T-helper 17 cell (primary cell): ENCODE measurements at regions not wholly inside any gene's neighbourhood (a gene's known extent, or its start where the extent isn't known, plus 50 kb on each side); places are given as distances from the start of the nearest gene placed in this dataset.

ENCODE experiments used
- ATAC-seq: fragments of 150-1000 bp; cut with Tn5 transposase; 2 replicates; pipeline ENCODE4 v1.10.0; 2021; ENCODE audit warnings: mild to moderate bottlenecking, moderate library complexity
- DNase-seq, 3 donors: peaks; one replicate each; pipeline versions ENCODE4 v3.0.0 to v3.0.0-alpha.2; 2020 to 2021
- H3K9me3 ChIP-seq: one replicate; pipeline ENCODE4 v1.7.0; 2013; ENCODE audit warnings: low read length, mild to moderate bottlenecking; ENCODE audit not compliant: control insufficient read depth, poor library complexity, severe bottlenecking
- H3K27ac Mint-ChIP-seq: one replicate; pipeline ENCODE4 v1.8.0; 2022; ENCODE audit warnings: mild to moderate bottlenecking, moderate library complexity, mixed read lengths
- H3K27me3 Mint-ChIP-seq: one replicate; pipeline ENCODE4 v1.8.0; 2022; ENCODE audit warnings: mixed read lengths
- H3K36me3 Mint-ChIP-seq: one replicate; pipeline ENCODE4 v1.8.0; 2022; ENCODE audit warnings: low read depth, mixed read lengths
- H3K4me1 Mint-ChIP-seq: one replicate; pipeline ENCODE4 v1.8.0; 2022; ENCODE audit warnings: mild to moderate bottlenecking, mixed read lengths
- H3K4me3 Mint-ChIP-seq: one replicate; pipeline ENCODE4 v1.8.0; 2022; ENCODE audit warnings: mild to moderate bottlenecking, moderate library complexity, mixed read lengths

DNA sequence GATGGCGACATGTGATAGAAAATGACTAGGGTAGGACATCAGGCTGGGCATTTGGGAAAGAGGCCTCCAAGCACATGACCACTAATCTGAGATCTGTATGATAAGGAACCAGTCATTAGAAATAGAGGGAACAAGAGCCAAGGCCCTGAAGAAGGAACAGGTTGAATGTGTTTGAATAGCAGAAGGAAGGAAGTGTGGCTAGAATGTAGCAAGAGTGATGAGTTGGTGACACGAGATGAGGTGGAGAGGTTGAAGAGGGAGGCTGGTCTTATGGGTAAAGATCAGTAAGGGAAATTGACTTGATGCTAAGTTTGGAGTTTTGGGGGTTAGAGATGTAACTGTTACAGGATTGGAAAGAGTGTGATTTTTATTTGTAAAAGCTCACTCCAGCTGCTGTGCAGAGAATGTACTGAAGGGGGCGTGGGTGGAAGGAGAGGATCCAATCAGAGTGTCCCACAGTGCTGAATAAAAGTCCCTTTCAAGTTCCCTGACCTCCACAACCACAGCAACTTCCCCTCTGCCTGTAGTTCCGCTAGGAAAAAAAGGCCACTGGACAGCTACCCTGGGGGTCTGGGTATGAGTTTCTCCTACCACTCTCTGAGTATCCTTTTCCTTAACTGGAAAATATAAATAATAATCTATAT lies 295.0 kb downstream of the OMA1 start:
- DNase-seq: no peak
- Mint-ChIP-seq H3K4me3 (no peak overlapping the region), H3K36me3 (no peaks in the 10 kb centered on the region), H3K4me1 (peaks cover 2% of the 10 kb centered on the region), H3K27me3 (peaks cover 42% of the 10 kb centered on the region), H3K27ac (no peak overlapping the region)
- no peaks in the 10 kb centered on the region for H3K9me3 ChIP-seq
- ATAC-seq: no peak

DNA sequence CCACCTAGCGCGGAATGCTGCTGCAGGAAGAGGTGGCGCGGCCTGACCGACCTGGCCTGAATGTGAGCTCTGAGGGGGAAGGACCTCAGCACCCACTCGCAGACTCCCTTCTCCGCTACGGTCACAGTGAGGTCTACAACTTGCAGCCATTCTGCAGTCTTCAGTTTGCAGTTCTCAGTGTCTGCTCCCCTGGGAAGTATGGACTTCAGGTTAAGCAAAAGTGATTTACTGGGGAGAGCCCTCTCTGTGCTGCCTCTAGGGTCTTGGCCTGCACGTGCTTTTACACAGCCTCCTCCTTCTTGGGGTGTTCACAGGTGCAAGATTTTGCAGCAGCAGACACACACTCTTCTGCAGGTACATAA lies 296.0 kb downstream of the OMA1 start:
- H3K4me1 Mint-ChIP-seq: peaks cover 2% of the 10 kb centered on the region
- H3K9me3 ChIP-seq: no peaks in the 10 kb centered on the region
- H3K27ac Mint-ChIP-seq: no peak overlapping the region
- DNase-seq (no peak), ATAC-seq (no peak)
- no peaks in the 10 kb centered on the region for H3K36me3 Mint-ChIP-seq
- no peak overlapping the region for H3K4me3 Mint-ChIP-seq
- H3K27me3 Mint-ChIP-seq: peaks cover 46% of the 10 kb centered on the region

DNA sequence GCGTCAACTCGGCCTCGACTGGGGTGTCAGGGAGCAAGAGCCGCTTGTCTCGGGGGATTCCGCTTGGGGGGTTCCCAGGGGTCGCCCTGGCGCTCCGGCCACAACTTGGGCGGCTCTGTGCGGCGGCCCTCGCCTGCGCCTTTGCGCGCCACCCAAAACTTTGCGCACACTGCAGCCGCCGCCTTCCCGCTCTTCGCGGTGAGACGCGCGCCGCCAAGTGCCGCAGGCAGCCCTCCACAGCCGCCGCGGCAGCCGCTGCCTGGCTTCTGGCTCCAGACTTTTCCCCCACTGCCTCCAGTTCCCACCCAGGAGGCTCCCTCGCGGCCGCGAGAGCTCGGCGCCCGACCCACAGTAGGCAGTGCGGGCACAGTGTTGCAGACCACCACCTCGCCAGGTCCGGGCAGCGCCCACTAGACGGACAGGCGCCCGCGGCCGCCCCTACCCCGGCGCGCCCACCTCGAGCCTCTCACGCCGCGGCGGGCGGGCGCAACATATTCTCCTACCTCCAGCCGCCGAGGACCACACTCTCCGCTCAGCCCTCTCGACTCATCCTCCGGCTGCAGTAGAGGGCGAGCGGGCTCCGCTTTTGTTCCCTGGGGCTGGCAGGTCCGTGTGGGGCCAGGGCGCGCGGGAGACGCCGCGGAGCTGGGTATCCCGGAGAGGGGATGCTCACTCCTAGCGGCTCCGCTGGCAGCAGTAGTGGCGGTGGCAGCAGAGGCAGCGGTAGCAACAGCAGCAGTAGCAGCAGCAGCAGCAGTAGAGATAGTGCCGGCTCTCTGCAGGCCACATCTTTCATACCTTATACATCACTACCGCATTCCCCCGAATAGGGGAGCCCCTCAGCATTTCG lies 296.6 kb downstream of the OMA1 start:
- H3K9me3 ChIP-seq: no peaks in the 10 kb centered on the region
- ATAC-seq: no peak
- Mint-ChIP-seq H3K27ac (no peak overlapping the region), H3K4me1 (peaks cover 2% of the 10 kb centered on the region), H3K36me3 (no peaks in the 10 kb centered on the region), H3K27me3 (peaks cover 50% of the 10 kb centered on the region), H3K4me3 (peak overlapping the region; percentile 13)
- DNase-seq: no peak

DNA sequence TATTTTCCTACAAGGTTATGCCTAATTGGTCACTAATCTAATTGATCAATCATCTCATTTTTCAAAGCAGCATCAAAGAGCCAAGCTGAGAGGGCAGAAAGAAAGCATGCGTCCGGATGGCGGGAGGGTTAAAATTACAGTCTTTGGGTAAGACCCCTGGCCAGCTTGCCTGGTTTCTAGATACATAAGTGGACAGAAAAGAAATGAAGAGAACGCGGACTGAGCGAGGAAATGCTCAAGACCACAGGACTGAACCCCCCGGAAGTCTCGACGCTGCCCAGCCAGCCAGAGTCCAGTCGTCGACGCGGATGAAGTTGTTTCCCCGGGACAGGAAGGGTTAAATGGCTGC lies 297.2 kb downstream of the OMA1 start:
- Mint-ChIP-seq H3K27ac (no peak overlapping the region), H3K4me1 (peaks cover 2% of the 10 kb centered on the region), H3K36me3 (no peaks in the 10 kb centered on the region), H3K4me3 (no peak overlapping the region), H3K27me3 (peaks cover 51% of the 10 kb centered on the region)
- no peak for ATAC-seq
- no peaks in the 10 kb centered on the region for H3K9me3 ChIP-seq
- no peak for DNase-seq

DNA sequence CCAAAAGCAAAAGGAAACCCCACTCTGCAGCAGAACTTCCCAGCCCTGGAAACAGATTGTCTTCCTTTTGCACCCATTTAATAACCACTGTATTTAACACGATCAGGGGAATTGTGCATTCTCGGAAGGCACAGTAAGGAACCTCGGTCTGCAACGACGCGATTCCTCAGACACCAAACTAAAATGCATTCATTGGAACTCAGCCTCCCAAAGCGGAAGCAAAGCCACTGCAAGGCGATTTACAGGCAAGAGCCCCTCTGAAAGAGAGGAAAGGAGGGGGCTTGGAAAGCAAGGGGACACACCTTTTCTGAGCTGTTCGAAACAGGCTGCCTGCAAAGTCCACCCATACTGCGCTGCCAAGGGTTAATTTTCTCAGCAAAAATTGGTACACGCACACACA lies 297.7 kb downstream of the OMA1 start:
- H3K27me3 Mint-ChIP-seq: peaks cover 51% of the 10 kb centered on the region
- DNase-seq (no peak), ATAC-seq (no peak)
- no peak overlapping the region for H3K27ac Mint-ChIP-seq
- H3K36me3 Mint-ChIP-seq: no peaks in the 10 kb centered on the region
- H3K4me3 Mint-ChIP-seq: no peak overlapping the region
- no peaks in the 10 kb centered on the region for H3K9me3 ChIP-seq
- peaks cover 2% of the 10 kb centered on the region for H3K4me1 Mint-ChIP-seq

DNA sequence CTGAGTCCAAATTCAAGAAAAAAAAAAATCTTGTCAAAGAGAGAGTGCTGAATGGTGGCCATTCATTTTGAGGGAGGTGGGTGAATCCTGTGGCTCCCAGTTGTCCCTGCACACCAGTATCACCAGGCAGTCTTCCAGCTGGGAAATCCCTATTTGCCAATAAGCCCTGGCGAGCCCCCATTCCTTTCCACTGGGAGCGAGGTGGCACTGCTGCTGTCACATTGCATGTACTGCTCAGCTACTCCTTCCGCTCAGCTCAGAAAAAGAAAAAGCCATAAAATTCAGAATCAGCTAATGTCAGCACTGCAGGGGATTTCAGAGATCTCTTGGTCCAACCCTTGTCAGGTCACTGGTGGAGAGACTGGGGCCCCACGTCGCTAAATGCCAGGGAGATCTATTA lies 298.5 kb downstream of the OMA1 start:
- Mint-ChIP-seq H3K27me3 (peaks cover 51% of the 10 kb centered on the region), H3K4me1 (peaks cover 2% of the 10 kb centered on the region), H3K36me3 (no peaks in the 10 kb centered on the region), H3K27ac (no peak overlapping the region), H3K4me3 (no peak overlapping the region)
- no peaks in the 10 kb centered on the region for H3K9me3 ChIP-seq
- DNase-seq (no peak), ATAC-seq (no peak)

DNA sequence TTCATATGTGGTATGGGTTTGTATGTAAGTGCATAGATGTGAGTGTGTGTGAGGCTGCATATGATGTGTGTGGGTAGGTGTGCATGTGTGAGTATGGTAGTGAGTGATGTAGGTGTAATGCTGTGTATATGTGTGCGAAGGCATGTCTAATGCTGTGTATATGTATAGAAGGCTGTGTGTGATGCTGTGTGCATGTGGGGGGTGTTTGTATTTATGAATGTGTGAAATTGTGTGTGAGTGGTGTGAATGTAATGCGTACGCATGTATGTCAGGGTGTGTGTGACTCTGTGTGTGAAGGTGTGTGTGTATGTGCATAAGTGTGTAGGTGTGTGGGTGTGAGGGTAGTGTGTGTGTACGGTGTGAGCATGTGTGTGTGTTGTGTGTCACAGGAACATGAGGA lies 300.0 kb downstream of the OMA1 start:
- H3K4me3 Mint-ChIP-seq: no peak overlapping the region
- ATAC-seq: no peak
- H3K4me1 Mint-ChIP-seq: peaks cover 2% of the 10 kb centered on the region
- no peak overlapping the region for H3K27ac Mint-ChIP-seq
- H3K36me3 Mint-ChIP-seq: no peaks in the 10 kb centered on the region
- H3K9me3 ChIP-seq: no peaks in the 10 kb centered on the region
- peaks cover 48% of the 10 kb centered on the region for H3K27me3 Mint-ChIP-seq
- no peak for DNase-seq

DNA sequence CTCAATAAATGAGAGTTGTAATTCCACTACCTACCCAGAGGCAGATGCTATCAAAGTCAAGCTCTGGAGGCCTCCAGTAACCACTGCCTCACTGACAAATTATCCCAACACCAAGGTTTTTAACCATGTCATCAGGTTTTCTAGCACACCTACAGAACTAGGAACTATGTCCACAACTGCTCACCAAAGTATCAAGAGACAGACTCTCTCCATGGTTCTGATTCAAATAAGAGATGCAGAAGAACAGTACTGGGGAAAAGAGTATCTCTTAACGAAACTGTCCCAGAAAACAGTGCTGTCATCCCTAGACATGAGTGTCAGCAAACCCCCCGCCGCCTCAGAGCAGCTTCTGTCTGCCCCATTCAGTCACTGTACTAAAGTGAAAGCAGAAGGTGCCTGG lies 301.7 kb downstream of the OMA1 start:
- ATAC-seq (no peak), DNase-seq (no peak)
- Mint-ChIP-seq H3K27ac (no peak overlapping the region), H3K27me3 (peaks cover 43% of the 10 kb centered on the region), H3K4me1 (peaks cover 2% of the 10 kb centered on the region), H3K36me3 (no peaks in the 10 kb centered on the region), H3K4me3 (no peak overlapping the region)
- H3K9me3 ChIP-seq: no peaks in the 10 kb centered on the region

DNA sequence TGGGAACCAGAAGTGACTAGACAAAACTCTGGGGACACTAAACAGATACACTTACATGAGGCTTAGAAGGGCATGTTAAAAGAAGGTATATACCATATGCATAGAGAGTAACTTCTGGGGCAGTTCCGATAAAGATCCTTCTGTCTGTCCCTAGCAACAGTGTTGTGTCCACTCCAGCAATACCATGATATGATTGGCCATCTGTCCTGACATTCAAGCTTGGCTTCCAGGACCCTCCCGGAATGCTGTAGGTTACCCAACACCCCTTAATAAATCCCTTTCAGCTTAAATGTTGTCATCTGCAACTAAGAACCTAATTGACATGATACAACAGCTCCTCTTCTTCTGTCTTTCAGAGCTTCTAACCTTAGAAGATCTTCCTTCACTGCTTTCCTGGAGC lies 307.7 kb downstream of the OMA1 start:
- ATAC-seq (no peak), DNase-seq (no peak)
- no peak overlapping the region for H3K4me3 Mint-ChIP-seq
- H3K36me3 Mint-ChIP-seq: no peaks in the 10 kb centered on the region
- no peaks in the 10 kb centered on the region for H3K4me1 Mint-ChIP-seq
- peaks cover 24% of the 10 kb centered on the region for H3K27me3 Mint-ChIP-seq
- no peaks in the 10 kb centered on the region for H3K9me3 ChIP-seq
- H3K27ac Mint-ChIP-seq: no peak overlapping the region

DNA sequence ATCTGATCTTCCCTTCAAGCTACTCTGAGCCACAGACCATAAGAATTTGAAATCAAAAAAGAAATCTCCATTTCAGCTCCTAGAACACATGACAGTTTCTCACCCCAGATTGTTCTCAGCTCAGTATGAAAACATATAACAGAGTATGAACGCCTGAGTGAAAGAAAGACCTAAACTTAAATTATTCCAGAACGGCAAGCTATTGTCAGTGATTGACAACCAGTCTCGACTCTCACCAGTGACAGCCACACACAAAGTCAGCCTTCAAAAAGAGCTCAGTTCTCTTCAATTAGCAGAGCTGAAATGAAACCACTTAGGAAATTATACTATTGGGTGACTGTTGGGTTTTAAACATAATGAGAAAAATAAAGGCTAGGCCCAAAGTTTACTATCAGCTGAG lies 312.8 kb downstream of the OMA1 start:
- H3K4me3 Mint-ChIP-seq: no peak overlapping the region
- no peak for ATAC-seq

DNA sequence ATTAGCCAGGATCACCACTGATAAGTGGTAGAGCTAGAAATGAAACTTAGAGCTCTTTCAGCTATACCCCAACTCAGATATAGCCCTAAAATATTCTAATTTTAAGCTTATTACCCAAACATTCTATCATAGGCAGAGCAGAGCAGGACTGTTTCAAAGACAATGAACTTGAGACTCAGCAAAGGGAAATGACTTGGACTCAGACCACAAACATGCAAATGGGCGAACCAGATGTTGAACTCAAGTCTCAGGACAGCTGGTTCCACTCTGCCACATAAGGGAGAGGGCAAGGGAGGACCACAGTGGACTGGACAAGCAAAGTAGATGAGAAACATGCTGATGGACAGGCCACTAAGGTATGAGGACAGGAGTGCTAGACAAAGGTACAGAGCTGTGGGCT lies 315.3 kb downstream of the OMA1 start:
- no peak for DNase-seq
- Mint-ChIP-seq H3K27ac (no peak overlapping the region), H3K4me3 (no peak overlapping the region), H3K4me1 (peaks cover 3% of the 10 kb centered on the region), H3K36me3 (no peaks in the 10 kb centered on the region), H3K27me3 (peaks cover 18% of the 10 kb centered on the region)
- H3K9me3 ChIP-seq: no peaks in the 10 kb centered on the region
- no peak for ATAC-seq

More for the DNA sequence above, 312.8 kb downstream of the OMA1 start:
- H3K4me1 Mint-ChIP-seq: no peaks in the 10 kb centered on the region
- no peak for DNase-seq
- H3K36me3 Mint-ChIP-seq: no peaks in the 10 kb centered on the region
- no peaks in the 10 kb centered on the region for H3K9me3 ChIP-seq
- no peak overlapping the region for H3K27ac Mint-ChIP-seq
- H3K27me3 Mint-ChIP-seq: peaks cover 26% of the 10 kb centered on the region

DNA sequence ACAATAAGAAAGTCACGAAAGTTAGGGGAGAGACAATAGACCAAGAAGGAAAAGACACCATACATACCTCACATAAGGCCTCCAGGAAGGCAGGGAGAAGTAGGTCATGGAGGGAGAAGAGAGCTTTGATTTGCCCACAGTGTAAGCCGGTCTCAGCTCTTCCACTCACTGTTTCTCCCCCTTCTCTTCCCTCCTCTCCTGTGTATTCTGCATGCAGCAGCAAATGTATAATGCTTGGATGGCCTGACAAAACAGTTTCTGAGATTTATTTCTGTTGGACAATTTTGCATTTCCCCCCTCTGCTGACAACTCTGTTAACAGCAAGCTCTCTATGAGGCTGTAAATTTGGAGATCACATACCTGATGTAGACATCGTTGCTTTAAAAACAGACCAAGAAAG lies 318.9 kb downstream of the OMA1 start:
- no peaks in the 10 kb centered on the region for H3K9me3 ChIP-seq
- DNase-seq: no peak
- H3K27ac Mint-ChIP-seq: no peak overlapping the region
- no peak for ATAC-seq
- H3K4me1 Mint-ChIP-seq: peaks cover 3% of the 10 kb centered on the region
- no peaks in the 10 kb centered on the region for H3K36me3 Mint-ChIP-seq
- H3K4me3 Mint-ChIP-seq: no peak overlapping the region
- H3K27me3 Mint-ChIP-seq: peaks cover 15% of the 10 kb centered on the region

DNA sequence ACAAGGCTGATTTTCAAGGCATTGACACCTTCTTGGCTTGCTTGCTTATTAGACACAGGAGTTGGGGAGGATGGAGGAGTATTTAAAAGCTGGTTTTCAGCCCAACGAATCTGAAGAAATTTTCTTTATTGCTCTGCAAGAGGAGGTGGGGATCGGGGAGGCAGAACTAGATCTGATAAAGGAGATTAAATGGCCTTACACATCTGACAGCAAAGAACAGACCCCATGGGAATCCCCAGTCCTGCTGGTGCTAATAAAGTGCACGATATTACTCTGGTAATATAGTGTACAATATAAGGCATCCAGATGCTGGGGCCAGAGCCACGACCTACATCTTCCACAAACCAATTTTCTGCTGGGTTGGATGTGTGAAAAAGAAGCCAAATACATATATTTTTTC lies 323.0 kb downstream of the OMA1 start:
- Mint-ChIP-seq H3K36me3 (no peaks in the 10 kb centered on the region), H3K27me3 (peaks cover 9% of the 10 kb centered on the region), H3K27ac (no peak overlapping the region), H3K4me1 (peaks cover 3% of the 10 kb centered on the region), H3K4me3 (no peak overlapping the region)
- ATAC-seq: no peak
- no peaks in the 10 kb centered on the region for H3K9me3 ChIP-seq
- DNase-seq: no peak

DNA sequence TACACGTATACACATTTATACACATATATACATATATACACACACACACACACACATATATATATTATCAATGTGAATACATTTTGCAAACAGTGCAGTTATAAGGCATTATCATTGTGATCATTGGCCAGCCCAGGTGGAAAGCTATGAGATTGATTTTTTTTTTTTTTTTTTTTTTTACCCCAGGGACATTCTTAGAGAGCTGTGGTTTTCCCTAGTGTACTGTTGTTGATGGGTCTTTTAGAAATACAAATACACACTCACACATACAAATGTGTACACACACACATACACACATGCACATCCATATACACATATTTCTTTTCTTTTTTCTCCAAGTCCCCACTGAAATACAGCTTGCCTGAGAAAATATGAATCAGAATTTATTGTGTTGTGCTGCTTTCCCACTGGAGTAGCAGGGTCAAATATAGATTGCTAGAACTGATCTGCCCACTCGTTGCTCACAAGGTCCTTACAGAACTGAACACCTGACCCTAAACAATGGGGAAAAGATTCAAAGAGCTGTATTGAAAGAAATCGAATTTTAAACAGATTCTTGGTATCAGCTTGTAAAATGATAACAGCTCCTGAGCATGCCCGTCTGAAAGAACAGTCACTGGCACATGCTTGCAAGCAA lies 325.6 kb downstream of the OMA1 start:
- DNase-seq (no peak), ATAC-seq (no peak)
- Mint-ChIP-seq H3K27ac (no peak overlapping the region), H3K27me3 (peaks cover 9% of the 10 kb centered on the region), H3K36me3 (no peaks in the 10 kb centered on the region), H3K4me1 (no peaks in the 10 kb centered on the region), H3K4me3 (no peak overlapping the region)
- no peaks in the 10 kb centered on the region for H3K9me3 ChIP-seq
